COLO829 (cell line): ENCODE measurements at regions not wholly inside any gene's neighbourhood (a gene's known extent, or its start where the extent isn't known, plus 50 kb on each side); places are given as distances from the start of the nearest gene placed in this dataset.

Source experiments
- DNase-seq: peaks from one replicate; pipeline ENCODE4 v3.0.0; 2012; ENCODE audit warnings: low spot score

- no peak for DNase-seq
Observed at GRCh38 chr21:16363100-16363499, 633.3 kb downstream of the USP25 start.

- no peak for DNase-seq
Observed at GRCh38 chr21:16363518-16363917, 633.7 kb downstream of the USP25 start.

- no peak for DNase-seq
Observed at GRCh38 chr21:16366207-16366606, 636.4 kb downstream of the USP25 start.

- no peak for DNase-seq
Observed at GRCh38 chr21:16367079-16367478, 637.3 kb downstream of the USP25 start.

GRCh38 chr21:16370186-16370585, 640.4 kb downstream of the USP25 start:
- no peak for DNase-seq

- DNase-seq: no peak
Observed at GRCh38 chr21:16372586-16372985, 642.8 kb downstream of the USP25 start.

- DNase-seq: no peak
Observed at GRCh38 chr21:16376673-16377072, 646.9 kb downstream of the USP25 start.

- no peak for DNase-seq
Observed at GRCh38 chr21:16377120-16377658, 647.4 kb downstream of the USP25 start.

- no peak for DNase-seq
Observed at GRCh38 chr21:16377857-16378256, 648.1 kb downstream of the USP25 start.

GRCh38 chr21:16378525-16378924, 648.7 kb downstream of the USP25 start:
- no peak for DNase-seq

GRCh38 chr21:16388291-16388690, 658.5 kb downstream of the USP25 start:
- DNase-seq: no peak

GRCh38 chr21:16388911-16389560, 659.3 kb downstream of the USP25 start:
- DNase-seq: no peak

GRCh38 chr21:16389643-16390042, 659.9 kb downstream of the USP25 start:
- no peak for DNase-seq

GRCh38 chr21:16395285-16395684, 665.5 kb downstream of the USP25 start:
- no peak for DNase-seq

GRCh38 chr21:16402752-16403151, 673.0 kb downstream of the USP25 start:
- DNase-seq: no peak

GRCh38 chr21:16404776-16405175, 675.0 kb downstream of the USP25 start:
- no peak for DNase-seq

- DNase-seq: no peak
Observed at GRCh38 chr21:16406355-16406754, 676.6 kb downstream of the USP25 start.

GRCh38 chr21:16407403-16408240, 677.8 kb downstream of the USP25 start:
- no peak for DNase-seq

GRCh38 chr21:16408280-16408679, 678.5 kb downstream of the USP25 start:
- DNase-seq: no peak

GRCh38 chr21:16409352-16409751, 679.6 kb downstream of the USP25 start:
- DNase-seq: no peak

GRCh38 chr21:16418226-16418625, 688.4 kb downstream of the USP25 start:
- DNase-seq: no peak

GRCh38 chr21:16418642-16419041, 688.9 kb downstream of the USP25 start:
- no peak for DNase-seq

- no peak for DNase-seq
Observed at GRCh38 chr21:16419188-16419921, 689.6 kb downstream of the USP25 start.
